Liver (tissue), 8 donors: ENCODE measurements at regions not wholly inside any gene's neighbourhood (a gene's known extent, or its start where the extent isn't known, plus 50 kb on each side); places are given as distances from the start of the nearest gene placed in this dataset.

Source experiments
- DNase-seq: peaks from one replicate; pipeline ENCODE4 v3.0.0-alpha.2; 2017; ENCODE audit warnings: low spot score
- H3K27ac ChIP-seq, 2 donors: one replicate each; pipeline ENCODE4 v1.7.0; 2013; ENCODE audit warnings: inconsistent platforms in 2 of 2, low read length in 2 of 2, control low read depth in 1 of 2, low read depth in 1 of 2, mild to moderate bottlenecking in 1 of 2
- H3K27me3 ChIP-seq, 4 donors: one replicate each; pipeline versions ENCODE4 v1.6.1 to v1.7.0; 2013; ENCODE audit warnings: low read length in 3 of 4, inconsistent platforms in 1 of 4, mild to moderate bottlenecking in 1 of 4, moderate library complexity in 1 of 4; ENCODE audit not compliant: control insufficient read depth in 4 of 4, insufficient read depth in 4 of 4
- H3K36me3 ChIP-seq, 4 donors: one replicate each; pipeline versions ENCODE4 v1.6.1 to v1.7.0; 2013; ENCODE audit warnings: low read length in 3 of 4, mild to moderate bottlenecking in 3 of 4, low read depth in 1 of 4, moderate library complexity in 1 of 4; ENCODE audit not compliant: control insufficient read depth in 4 of 4, insufficient read depth in 3 of 4
- H3K4me1 ChIP-seq, 4 donors: one replicate each; pipeline versions ENCODE4 v1.6.1 to v1.7.0; 2013; ENCODE audit warnings: low read length in 3 of 4, mild to moderate bottlenecking in 3 of 4, moderate library complexity in 1 of 4; ENCODE audit not compliant: control insufficient read depth in 4 of 4, insufficient read depth in 4 of 4
- H3K4me3 ChIP-seq, 3 donors: one replicate each; pipeline versions ENCODE4 v1.6.1 to v1.7.0; 2013; ENCODE audit warnings: low read length in 3 of 3, control low read depth in 1 of 3, low read depth in 1 of 3, mild to moderate bottlenecking in 1 of 3
- H3K9ac ChIP-seq, 2 donors: one replicate each; pipeline ENCODE4 v1.7.0; 2013; ENCODE audit warnings: low read length in 2 of 2, mild to moderate bottlenecking in 2 of 2, moderate library complexity in 2 of 2, control low read depth in 1 of 2, low read depth in 1 of 2
- H3K9me3 ChIP-seq, 4 donors: one replicate each; pipeline versions ENCODE4 v1.6.1 to v1.7.0; 2013; ENCODE audit warnings: low read length in 3 of 4; ENCODE audit not compliant: control insufficient read depth in 4 of 4
- ATF3 ChIP-seq: IDR thresholded peaks from 2 replicates; pipeline ENCODE4 v1.6.1; 2016; ENCODE audit warnings: antibody characterized with exemption
- CTCF ChIP-seq: fragments of 150-350 bp; IDR thresholded peaks from 2 replicates; pipeline ENCODE4 v1.5.1; 2017; ENCODE audit warnings: improper control_type of control experiment, low read depth, low read length; ENCODE audit not compliant: missing input control
- EGR1 ChIP-seq, 2 donors: IDR thresholded peaks; 2 replicates each; pipeline ENCODE4 v1.6.1; 2016 to 2018; ENCODE audit warnings: antibody characterized with exemption in 2 of 2, low read depth in 2 of 2
- FOXA1 ChIP-seq: IDR thresholded peaks from 2 replicates; pipeline ENCODE4 v1.6.1; 2016; ENCODE audit warnings: antibody characterized with exemption
- FOXA2 ChIP-seq: IDR thresholded peaks from 2 replicates; pipeline ENCODE4 v1.6.1; 2016; ENCODE audit warnings: antibody characterized with exemption
- GABPA ChIP-seq, 2 donors: IDR thresholded peaks in 1 of 2; conservative IDR thresholded peaks in 1 of 2; 2 replicates each; pipeline ENCODE4 v1.6.1; 2016; ENCODE audit warnings: antibody characterized with exemption in 2 of 2, mild to moderate bottlenecking in 1 of 2, moderate library complexity in 1 of 2
- HNF4A ChIP-seq, 2 donors: conservative IDR thresholded peaks; 2 replicates each; pipeline ENCODE4 v1.6.1; 2016; ENCODE audit warnings: antibody characterized with exemption in 2 of 2, mild to moderate bottlenecking in 2 of 2
- HNF4G ChIP-seq: IDR thresholded peaks from 2 replicates; pipeline ENCODE4 v1.6.1; 2016; ENCODE audit warnings: antibody characterized with exemption
- JUND ChIP-seq, 2 donors: IDR thresholded peaks; 2 replicates each; pipeline ENCODE4 v1.6.1; 2016; ENCODE audit warnings: antibody characterized with exemption in 2 of 2
- MAX ChIP-seq: IDR thresholded peaks from 2 replicates; pipeline ENCODE4 v1.6.1; 2016; ENCODE audit warnings: antibody characterized with exemption
- NR2F2 ChIP-seq: IDR thresholded peaks from 2 replicates; pipeline ENCODE4 v1.6.1; 2016; ENCODE audit warnings: antibody characterized with exemption
- REST ChIP-seq: IDR thresholded peaks from 2 replicates; pipeline ENCODE4 v1.6.1; 2016; ENCODE audit warnings: antibody characterized with exemption, mild to moderate bottlenecking
- RXRA ChIP-seq, 2 donors: IDR thresholded peaks; 2 replicates each; pipeline ENCODE4 v1.6.1; 2017 to 2018; ENCODE audit warnings: antibody characterized with exemption in 2 of 2, mild to moderate bottlenecking in 1 of 2
- SP1 ChIP-seq: IDR thresholded peaks from 2 replicates; pipeline ENCODE4 v1.6.1; 2018; ENCODE audit warnings: antibody characterized with exemption, mild to moderate bottlenecking
- YY1 ChIP-seq: IDR thresholded peaks from 2 replicates; pipeline ENCODE4 v1.6.1; 2016; ENCODE audit warnings: antibody characterized with exemption, mild to moderate bottlenecking
- WGBS: extraction: QIAGEN DNeasy Blood & Tissue Kit; methylation state at CpG from one replicate; pipeline ENCODE4 v1.1.7; 2013; 5-methylcytosine and 5-hydroxymethylcytosine counted together
- donor health status: healthy.
- donor health status: healthy.
- donor health status: healthy.
- donor health status: healthy.
- donor health status: healthy.

- H3K9ac ChIP-seq: no peak overlapping the region
- H3K4me1 ChIP-seq: no peaks in the 10 kb centered on the region
- H3K27ac ChIP-seq: no peak overlapping the region
- TF ChIP-seq FOXA1: no peak
- TF ChIP-seq HNF4A (conservative IDR thresholded peaks at IDR 0.05): no peak
- no peak for TF ChIP-seq FOXA2
- no peak for TF ChIP-seq SP1
- no peak for TF ChIP-seq HNF4G
- TF ChIP-seq RXRA (IDR thresholded peaks at IDR 0.05): no peak
- TF ChIP-seq CTCF: no peak
- TF ChIP-seq EGR1 (IDR thresholded peaks at IDR 0.05; ENCODE audit: low read depth in 2 of 2): no peak
- TF ChIP-seq REST: no peak
- no peak for TF ChIP-seq MAX
- TF ChIP-seq GABPA (IDR thresholded peaks at IDR 0.05 in 1 of 2, conservative IDR thresholded peaks at IDR 0.05 in 1 of 2): no peak
- TF ChIP-seq ATF3: no peak
- H3K9me3 ChIP-seq: peaks cover 0 to 5% (median under 1%) of the 10 kb centered on the region in 4 donors
- no peak for DNase-seq
- WGBS: 81% methylated on average over 17 of the region's 17 CpGs
- no peak overlapping the region for H3K4me3 ChIP-seq
- no peaks in the 10 kb centered on the region for H3K36me3 ChIP-seq
- no peaks in the 10 kb centered on the region for H3K27me3 ChIP-seq
These were observed 63.4 kb upstream of the ZNF354B start for GRCh38 chr5:178796165-178796945.

- Histone ChIP-seq H3K27ac (no peak overlapping the region), H3K4me1 (no peaks in the 10 kb centered on the region), H3K27me3 (no peaks in the 10 kb centered on the region), H3K9ac (no peak overlapping the region), H3K9me3 (peaks cover 0 to 5% (median under 1%) of the 10 kb centered on the region in 4 donors), H3K4me3 (no peak overlapping the region), H3K36me3 (no peaks in the 10 kb centered on the region)
- TF ChIP-seq GABPA (IDR thresholded peaks at IDR 0.05 in 1 of 2, conservative IDR thresholded peaks at IDR 0.05 in 1 of 2) (no peak), SP1 (no peak), EGR1 (IDR thresholded peaks at IDR 0.05; ENCODE audit: low read depth in 2 of 2) (no peak), CTCF (no peak), RXRA (IDR thresholded peaks at IDR 0.05) (no peak), ATF3 (no peak), YY1 (no peak), HNF4A (conservative IDR thresholded peaks at IDR 0.05) (no peak), JUND (IDR thresholded peaks at IDR 0.05) (no peak), MAX (no peak), FOXA2 (no peak), NR2F2 (no peak), REST (no peak), HNF4G (no peak)
- no peak for DNase-seq
- 94% methylated on average over 16 of the region's 16 CpGs for WGBS
These were observed 64.0 kb upstream of the ZNF354A start for GRCh38 chr5:178794433-178794832.
